NCI-H510A (cell line): ENCODE measurements at regions not wholly inside any gene's neighbourhood (a gene's known extent, or its start where the extent isn't known, plus 50 kb on each side); places are given as distances from the start of the nearest gene placed in this dataset.

Source experiments
- DNase-seq: peaks from one replicate; lab custom pipeline; 2025; lab: John Stamatoyannopoulos, UW

DNA sequence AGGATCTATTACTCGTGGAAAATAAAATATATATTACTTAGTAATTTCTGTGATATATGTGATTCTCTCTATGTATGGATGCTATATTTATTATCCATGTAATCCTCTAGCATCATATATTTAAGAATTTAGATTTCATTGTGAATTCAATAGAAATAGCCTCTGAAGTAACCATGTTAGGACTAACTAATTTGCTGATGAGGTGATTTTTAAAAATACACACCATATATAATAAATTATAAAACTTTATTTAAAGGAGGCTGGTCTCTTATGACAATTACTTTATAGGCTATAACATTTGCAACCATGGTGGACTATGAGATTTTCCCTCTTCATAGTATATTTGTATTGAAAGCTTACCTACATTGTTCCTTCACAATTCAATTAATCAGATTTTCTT lies 424.9 kb upstream of the MGAT4C start:
- DNase-seq: no peak

DNA sequence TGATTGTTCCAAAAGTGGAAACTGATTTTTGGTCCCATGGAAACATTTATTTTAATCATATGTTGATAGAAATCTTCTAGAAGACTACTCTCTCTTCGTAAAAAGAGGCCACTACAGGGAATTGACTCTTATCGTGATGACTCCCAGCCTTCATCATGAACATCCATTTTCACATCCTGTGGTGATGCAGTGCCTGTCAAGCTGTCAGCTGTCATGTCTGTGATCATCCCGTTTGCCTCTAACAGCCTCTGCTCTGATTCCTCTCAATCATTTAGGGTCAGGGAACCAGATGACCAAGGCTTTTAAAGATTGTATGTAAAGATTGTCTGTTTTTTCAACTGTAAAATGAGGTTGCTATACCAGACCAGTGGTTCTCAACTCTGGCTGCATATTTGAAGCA lies 419.0 kb upstream of the MGAT4C start:
- no peak for DNase-seq

DNA sequence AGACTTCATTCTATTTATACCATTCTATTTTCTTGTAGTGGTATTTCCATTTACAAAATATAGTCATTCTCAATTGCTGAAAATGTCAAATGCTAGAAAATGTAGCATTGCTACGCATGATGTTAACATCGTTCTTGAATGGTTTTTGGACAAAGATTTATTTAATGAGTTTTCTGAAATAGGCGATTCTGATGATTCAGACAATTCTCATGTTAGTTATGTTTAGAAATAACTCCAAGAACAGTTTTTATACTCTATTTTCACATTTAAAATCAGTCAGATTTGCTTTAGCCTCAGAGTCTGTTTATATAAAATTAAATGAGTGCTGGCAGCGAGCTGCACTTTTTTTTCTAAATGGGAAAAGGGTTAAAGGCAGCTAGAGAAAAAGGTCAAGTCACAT lies 414.8 kb upstream of the MGAT4C start:
- no peak for DNase-seq

DNA sequence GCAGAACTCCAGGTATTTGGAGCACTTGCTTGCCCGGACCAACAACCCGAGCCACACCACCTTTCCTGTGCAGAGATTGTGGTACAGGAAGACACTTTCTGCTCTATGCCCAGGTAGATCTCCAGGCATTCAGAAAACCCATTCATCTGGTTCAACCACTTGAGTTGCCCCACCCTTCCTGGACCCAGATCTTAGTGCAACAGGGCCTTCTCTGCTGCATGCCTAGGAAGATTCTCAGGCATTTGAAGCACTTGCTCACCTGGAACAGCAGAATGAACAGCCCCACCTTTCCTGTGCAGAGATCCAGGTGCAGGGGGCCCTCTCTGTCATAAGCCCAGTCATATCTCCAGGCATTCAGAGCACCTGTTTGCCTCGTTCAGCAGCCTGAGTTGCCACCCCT lies 412.8 kb upstream of the MGAT4C start:
- peak; percentile 40 for DNase-seq

DNA sequence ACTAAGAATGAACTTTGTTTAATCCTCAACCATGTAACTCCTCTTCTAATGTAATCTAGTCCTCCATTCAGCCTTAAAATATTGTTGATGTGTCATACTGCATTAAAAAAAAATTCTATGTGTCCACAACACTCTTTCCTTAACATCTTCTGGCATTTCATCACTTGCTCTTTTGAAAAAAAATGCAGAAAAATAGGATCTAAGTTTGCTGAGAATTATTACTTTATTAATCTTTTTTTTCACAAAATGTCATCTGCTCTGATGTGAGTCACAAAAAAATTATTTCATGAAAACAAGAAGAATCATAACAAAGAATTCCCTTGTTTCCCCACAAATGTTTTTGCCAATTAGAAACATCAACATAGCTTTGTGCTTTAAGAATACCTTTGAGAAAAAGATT lies 410.1 kb upstream of the MGAT4C start:
- DNase-seq: no peak

DNA sequence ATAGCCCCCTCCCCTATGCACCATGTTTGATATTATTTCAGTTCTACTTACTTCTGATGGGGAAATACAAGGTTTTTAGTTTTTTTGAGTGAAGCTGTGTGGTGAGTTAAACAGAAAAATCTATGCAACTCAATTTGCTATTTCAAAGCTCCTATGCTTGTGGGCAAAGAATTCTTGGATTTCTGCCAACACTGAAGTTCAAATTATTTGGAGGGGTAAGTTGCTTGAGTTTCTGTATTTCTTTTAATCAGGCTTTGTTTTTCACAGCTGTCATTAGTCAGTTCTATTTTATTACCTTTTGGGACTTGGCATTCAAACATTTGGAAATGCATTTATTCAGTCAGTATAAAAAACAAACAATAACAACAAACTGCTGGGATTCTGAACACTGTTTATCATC lies 407.5 kb upstream of the MGAT4C start:
- no peak for DNase-seq

DNA sequence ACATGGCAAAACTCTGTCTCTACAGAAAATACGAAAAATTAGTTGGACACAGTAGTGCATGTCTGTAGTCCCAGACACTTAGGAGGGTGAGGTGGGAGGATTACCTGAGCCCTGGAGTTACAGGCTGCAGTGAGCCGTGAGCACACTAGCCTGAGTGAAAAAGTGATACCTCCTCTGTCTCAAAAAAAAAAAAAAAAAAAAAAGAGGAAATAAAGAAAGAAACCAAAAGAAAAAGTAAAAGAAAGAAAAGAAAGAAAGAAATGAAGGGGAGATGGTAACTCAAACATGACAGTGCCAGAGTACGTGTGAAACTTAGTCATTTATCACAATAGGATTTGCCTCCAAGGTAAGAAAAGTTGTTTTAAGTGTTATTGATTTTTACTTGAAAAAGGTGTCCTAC lies 407.0 kb upstream of the MGAT4C start:
- DNase-seq: no peak

DNA sequence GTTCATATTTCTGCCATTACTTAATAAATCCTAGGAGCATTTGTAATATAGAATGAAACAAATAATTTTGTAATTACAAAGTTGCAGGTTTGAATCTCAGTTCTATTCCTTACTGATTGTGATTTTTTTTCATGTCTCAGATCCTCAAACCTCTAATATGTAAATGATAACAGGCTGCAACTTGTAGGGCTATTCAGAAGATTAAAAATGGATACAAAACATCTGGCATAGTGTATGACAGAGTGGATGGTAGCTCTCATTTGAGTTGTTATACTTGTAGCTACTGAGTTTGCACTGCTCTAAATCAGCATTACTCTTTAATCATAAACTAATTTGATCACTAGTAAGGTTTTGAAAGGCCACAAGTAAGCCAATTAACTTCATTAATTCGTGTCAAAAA lies 406.3 kb upstream of the MGAT4C start:
- no peak for DNase-seq

DNA sequence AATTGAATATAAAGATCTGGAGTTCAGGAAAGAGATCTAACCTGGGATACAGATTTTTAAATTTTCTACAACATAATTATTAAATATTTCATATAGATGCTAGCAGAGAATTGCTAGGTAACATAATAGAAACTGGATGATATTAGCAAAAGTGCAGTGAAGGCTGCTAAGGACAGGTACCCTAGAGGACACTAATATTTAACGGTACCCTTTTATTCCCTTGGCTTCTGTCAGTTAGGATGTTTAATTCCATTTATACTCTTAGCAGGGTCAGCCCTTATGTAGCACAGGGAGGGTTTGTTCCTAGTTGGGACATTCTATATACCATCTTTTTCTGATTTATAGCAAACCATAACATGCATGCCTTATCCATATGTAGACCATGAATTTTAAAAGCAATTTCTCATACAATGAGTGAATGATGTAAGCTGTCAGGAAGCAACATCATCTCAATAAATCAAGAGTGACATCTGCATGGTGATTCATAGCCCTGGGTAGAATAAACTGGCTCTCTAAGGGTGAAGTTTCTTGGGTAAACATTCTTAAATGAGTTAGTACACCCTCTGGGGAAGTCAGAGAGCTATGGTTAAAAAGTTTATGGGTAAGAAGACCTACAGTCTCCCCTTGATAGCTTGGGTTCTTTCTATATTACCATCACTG lies 404.4 kb upstream of the MGAT4C start:
- DNase-seq: no peak

DNA sequence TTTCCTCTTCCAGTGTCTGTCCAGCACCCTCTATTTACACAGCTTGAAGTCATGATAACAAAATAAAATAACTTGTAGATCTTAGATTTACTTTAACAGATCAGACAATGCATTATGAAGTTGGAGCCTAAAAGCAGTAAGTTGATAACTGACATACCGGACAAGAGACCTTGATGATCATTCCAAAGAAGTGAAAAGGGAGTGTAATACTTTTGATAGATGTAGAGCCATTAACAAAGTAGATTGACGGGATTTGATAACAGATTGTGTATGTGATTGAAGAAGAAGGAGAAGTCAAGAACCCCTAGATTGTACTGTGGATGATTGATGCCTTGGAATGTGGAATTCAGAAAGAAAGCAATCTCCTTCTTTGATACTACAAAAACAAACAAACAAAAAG lies 403.8 kb upstream of the MGAT4C start:
- DNase-seq: no peak

DNA sequence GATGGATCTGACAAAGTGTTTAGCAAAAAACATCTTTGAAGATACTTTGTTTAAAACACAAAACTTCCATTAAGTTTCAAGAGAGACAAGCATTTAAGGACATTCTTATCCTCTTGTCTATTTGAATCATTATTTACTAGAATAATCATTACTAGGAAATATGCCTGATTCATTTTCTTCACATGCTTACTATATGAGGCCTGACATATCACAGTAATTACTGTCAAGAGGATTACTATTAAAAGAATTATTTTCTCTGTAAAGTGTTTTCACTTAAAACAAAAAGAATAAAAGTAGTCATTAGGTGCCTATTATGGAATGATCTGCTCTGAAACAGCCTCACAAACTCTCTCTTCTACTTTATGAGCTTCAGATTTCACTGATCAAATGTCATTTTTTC lies 402.1 kb upstream of the MGAT4C start:
- DNase-seq: no peak

DNA sequence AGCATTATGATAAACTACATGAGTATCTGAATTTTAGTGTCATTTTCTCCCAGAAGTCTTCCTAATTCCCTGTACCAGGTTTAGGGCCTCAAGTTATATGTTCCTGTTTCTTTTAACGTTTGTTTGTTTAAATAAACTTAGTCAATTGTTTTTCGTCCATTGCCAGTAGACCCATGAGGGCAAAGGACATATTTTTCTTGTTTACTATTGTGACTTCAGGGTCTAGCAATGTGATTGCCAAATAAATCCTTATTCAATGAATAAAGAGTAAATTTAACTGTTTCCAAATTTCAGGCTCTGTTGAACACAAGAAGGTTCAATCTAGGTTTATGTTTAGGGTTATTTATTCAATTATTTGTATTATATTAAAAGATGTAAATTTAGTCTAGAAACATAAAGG lies 391.6 kb upstream of the MGAT4C start:
- no peak for DNase-seq

DNA sequence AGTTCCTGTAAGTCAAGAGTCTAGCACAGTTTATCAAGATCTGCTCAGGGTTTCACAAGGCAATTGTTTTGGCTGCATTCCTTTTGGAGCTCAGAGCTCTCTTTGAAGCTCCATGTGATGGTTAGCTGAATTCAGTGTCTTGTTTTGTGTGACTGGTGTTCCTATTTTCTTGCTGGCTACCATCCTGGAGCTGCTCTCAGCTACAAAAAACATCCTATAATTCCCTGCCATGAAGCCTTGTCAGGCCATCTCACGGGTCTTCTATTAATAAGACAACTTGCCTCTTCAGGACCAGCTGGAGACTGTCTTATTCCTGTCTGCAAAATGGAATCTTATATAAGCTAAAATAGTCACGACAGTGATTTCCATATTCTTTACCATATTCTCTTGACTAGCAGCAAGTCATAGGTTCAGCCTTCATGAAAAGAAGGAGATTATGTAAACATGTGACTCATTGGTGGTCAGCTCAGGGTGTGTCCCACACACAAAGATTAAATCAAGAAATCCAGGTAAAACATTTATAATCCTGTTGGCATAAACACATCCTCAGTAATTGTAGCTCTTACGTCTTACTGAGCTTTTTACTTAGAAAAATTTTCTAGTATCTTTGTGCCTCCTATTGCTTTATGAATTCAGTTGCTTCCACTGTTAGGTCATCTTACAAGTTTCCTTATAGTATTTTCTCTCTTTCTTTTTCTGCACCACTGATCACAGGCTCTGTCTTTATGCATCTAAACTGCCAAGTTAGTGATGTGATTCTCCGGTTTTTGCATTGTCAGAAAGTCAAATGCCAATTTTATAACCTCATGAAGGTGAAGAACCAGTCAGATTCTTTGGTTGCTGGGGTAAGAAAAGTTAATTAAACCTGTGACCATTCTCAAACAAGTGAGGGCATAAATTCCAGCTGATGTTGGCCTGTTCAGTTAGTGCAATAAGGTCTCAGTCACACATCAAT lies 378.5 kb upstream of the MGAT4C start:
- no peak for DNase-seq

DNA sequence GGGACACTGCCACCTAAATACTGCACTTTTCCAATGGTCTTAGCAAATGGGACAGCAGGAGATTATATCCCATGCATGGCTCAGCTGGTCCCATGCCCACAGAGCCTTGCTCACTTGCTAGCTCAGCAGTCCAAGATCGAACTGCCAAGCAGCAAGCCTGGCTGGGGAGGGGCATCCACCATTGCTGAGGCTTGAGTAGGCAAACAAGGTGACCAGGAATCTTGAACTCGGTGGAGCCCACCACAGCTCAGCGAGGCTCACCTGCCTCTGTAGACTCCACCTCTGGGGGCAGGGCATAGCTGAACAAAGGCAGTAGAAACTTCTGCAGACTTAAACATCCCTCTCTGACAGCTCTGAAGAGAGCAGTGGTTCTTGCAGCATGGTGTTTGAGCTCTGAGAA lies 370.8 kb upstream of the MGAT4C start:
- no peak for DNase-seq

DNA sequence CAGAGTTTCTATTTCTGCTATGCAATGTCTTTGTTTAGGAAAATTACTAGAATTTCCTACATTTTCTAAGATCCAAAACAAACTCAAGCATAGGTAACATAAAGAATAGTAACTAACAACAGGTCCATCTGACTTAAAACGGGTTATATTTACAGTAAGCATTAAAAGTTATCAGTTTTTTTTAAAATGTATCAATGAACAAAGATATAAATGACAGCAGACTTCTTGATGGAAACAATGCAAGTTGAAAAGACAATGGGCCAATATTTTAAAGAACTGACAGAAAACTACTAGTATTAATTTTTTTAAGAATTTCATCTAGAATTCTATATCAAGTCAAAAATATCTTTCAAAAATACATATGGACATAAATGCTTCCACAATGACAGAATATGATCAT lies 367.1 kb upstream of the MGAT4C start:
- no peak for DNase-seq

DNA sequence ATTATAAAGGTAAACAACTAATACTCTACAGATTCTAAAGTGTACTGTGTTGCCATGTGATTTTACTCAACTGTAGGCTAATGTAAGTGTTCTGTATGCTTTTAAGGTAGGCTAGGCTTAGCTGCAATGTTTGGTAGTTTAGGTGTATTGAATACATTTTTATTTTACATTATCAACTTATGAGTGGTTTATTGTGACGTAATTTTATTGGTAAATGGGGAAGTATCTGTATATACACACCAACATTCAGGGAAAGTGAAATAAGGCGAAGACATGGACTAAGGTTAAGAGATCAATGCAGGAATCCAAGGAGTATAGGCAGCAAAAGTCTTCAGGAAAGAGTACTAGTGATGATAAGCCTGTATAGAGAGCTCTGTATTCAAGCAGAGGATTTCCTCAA lies 365.8 kb upstream of the MGAT4C start:
- no peak for DNase-seq

DNA sequence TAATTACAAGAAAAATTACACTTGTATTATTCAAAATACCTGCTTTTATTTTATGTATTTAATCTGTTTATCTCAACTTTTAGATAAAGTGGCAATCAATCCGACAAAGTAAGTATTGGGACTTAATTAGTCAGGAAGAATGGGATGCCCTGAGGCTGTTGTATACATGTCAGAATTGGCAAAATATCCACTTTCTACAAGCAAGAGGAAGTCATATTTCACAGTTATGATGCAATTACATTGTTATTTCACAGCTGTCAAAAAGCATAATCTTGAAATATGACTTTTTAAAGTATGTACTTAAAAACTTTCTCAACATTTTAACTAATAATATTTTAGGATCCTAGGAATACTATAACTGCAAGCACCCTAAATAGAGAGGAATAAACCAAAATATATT lies 357.1 kb upstream of the MGAT4C start:
- no peak for DNase-seq

DNA sequence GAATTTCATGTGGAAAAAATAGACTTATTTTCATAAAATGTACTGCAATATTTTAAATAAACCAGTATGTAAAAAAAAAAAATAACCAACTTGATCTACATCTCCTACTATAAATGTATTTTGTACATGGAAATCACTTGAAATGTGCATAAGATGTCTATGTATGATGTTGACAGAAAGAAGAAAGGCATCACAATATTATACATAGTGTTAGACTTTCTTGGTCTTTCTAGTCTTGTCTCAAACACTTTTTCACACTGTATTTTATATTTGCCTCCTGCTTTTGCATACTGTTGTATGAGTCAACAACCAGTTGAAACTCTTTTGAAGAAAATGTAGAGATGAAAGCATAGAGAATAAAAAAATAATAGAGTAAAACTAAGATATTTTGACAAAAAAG lies 352.4 kb upstream of the MGAT4C start:
- DNase-seq: no peak

DNA sequence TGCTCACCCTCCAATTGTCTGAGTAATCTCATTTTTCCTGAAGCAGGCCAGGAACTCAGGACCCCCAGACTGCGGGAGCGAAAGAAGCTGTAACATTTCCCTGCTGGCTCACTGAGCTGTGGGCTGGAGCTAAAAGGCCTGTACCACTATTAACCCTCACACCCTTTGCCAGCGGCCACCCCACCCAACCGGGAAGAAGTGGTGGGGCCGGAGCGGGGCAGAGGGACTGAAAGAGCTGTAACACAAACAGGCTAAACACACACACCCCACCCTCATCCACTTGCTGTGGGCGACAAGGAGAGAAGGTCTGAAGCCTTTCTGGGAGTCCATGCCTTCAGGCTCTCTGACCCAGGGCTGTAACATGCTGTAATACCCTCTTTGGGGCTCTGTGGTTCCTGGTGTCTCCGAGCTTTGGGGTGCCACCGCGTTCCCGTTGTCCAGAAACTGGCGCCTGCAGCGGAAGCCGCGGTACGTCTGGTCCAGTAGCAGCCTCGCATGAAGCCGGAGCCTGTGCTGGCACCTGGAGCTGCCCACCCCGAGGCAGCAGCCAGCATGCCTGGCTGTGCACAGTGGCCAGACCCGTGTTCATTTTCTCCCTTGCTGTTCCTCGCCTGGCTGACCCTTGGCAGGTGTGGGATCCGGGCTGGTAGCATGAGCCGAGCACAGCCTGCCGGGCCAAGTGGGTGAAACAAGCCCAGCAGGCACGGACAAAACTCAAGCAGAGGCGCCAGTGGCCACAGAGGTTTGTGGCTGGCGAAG lies 345.5 kb upstream of the MGAT4C start:
- DNase-seq: no peak

DNA sequence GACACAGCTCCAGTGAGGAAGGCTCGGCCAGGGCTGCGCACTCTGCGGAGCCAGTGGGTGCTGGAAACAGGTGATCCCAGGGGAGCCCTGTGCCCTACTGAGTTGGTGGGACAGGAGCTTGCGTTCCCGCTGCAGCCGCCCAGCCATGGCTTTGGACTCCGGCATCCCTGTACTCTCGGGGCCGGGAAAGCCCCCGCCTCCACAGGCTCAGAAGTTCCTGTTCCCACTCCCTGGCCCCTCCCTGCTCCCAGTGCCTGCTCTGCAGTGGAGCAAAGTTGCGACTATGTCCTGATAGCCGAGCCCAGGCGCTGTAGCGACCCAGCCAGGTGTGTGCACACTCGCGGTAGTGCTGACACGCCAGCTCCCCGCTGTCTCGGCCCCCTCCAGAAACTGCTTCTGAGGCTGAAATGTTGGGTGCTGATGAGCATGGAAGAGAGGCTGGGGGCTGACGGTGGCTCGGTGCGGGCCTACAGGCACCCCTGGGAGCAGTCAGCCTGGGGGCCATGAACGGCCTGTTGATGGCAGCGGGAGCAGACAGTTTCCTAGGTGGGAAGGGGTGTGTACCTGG lies 344.6 kb upstream of the MGAT4C start:
- no peak for DNase-seq

DNA sequence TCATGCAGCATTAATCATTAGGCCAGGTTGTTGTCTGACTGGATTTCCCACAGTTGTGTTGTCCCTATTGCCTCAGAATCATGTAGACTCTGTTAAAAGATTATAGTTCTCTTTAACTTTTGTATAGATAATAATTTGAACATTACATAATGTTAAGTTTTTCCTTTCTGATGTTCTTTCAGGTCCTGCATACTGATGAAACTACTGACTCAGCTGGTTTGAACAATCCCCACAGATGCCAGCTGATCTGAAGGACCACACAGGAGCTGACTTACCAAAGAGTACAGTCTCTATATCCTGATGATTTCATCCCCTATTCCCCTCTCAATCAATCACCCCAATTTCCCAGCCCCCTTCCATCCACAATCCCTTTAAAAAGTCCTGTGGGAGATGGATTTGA lies 341.2 kb upstream of the MGAT4C start:
- no peak for DNase-seq

DNA sequence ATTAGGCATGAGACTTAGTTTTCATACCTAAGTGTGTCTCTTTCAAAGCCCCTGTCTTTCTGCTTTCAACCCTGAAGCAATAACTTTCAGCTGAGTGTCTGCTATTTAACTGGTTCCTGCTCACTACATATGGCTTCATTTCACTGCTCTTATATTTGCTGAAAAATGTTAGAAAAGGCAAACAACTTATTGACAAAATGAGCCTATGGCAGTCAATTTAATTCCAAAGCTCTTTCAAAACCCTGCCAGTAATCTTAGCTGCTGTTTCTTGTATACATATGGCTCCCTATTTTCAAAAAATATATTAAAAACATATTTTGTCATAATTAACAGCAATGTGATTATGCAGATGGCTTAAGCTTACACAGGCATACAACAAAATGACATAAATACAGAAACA lies 334.1 kb upstream of the MGAT4C start:
- no peak for DNase-seq

DNA sequence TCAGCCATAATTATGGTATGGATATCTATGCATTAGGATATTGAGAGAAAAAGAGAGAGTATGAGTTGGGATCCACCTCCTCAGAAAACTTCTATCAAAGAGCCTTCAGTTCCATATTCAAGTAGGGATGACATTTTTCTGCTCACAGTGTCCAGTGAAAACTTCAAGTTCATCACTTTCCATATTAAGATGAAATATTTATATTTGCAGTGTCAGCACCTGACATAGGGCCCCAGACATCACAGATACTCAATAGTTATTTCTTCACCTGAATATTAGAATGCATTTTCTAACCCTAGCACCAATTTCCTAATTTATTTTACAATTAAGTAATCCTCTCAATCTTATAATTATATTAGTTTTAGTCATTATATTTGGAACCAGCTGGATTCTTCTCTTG lies 318.0 kb upstream of the MGAT4C start:
- no peak for DNase-seq
